ENCODE measurements at regions not wholly inside any gene's neighbourhood (a gene's known extent, or its start where the extent isn't known, plus 50 kb on each side); places are given as distances from the start of the nearest gene placed in this dataset.

DNA sequence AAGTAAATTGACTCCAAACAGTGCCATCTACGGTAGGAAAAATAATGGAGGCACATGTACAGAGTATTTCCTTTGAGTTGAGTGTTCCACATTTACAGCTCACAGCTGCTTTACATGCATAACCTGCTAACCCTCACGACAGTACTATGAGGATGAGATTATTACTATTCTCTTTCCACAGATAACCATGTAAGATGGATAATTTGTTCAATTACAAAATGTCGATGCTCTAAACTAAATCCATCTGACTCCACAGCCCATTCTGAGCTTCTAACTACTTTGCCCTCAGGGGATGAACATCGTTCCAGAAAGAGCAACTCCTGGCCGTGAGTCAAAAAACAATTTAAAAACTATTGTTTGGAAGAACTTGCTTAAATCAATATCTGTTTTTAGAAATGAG lies 330.4 kb upstream of the NWD2 start:
- TF ChIP-seq, protein P1, sequence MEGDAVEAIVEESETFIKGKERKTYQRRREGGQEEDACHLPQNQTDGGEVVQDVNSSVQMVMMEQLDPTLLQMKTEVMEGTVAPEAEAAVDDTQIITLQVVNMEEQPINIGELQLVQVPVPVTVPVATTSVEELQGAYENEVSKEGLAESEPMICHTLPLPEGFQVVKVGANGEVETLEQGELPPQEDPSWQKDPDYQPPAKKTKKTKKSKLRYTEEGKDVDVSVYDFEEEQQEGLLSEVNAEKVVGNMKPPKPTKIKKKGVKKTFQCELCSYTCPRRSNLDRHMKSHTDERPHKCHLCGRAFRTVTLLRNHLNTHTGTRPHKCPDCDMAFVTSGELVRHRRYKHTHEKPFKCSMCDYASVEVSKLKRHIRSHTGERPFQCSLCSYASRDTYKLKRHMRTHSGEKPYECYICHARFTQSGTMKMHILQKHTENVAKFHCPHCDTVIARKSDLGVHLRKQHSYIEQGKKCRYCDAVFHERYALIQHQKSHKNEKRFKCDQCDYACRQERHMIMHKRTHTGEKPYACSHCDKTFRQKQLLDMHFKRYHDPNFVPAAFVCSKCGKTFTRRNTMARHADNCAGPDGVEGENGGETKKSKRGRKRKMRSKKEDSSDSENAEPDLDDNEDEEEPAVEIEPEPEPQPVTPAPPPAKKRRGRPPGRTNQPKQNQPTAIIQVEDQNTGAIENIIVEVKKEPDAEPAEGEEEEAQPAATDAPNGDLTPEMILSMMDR (IDR thresholded peaks at IDR 0.05; ENCODE audit: extremely low read depth, missing control alignments): no peak
- DNase-seq (ENCODE audit: low spot score): no peak

DNA sequence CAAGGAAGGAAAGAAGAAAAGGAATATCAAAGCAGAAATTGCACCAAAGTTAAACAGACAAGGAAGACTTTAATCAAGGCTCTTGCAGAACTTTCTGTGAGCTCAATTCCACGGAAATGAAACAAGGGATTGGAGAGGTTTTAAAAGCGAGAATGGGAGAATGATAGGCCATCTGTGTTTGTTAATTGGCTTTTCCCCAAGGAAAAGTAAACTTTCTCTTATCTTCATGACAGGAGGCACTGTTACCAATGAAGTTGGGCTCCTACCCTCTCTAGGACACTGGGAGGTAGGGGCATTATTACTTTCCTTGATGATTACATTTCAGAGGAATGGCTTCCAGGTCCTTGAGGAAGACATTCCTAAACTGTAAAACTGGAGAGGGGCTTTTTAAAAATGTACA lies 328.8 kb upstream of the NWD2 start:
- TF ChIP-seq, protein P1 (IDR thresholded peaks at IDR 0.05; ENCODE audit: extremely low read depth, missing control alignments): no peak

DNA sequence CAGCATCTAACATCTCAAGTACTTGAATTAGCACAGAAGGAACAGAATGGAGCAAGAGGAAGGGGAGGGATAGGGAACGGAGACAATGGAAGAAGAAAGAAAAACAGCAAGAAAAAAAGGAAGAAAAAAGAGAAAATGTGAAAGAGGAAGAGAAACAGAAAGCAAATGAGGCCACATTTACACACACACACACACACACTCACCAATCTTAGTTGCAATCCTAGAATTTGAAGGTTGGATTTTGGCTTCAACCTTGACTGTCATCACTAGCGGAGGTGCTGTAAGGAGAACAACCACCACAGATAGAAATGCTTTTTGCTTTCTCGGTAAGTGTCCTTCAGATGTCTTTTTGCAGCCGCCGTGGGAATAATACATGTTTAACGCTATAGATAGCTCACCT lies 327.1 kb upstream of the NWD2 start:
- TF ChIP-seq, protein P1 (IDR thresholded peaks at IDR 0.05; ENCODE audit: extremely low read depth, missing control alignments): no peak
- no peak for DNase-seq (ENCODE audit: low spot score)

More for the DNA sequence above, 328.8 kb upstream of the NWD2 start:
- no peak for DNase-seq (ENCODE audit: low spot score)

DNA sequence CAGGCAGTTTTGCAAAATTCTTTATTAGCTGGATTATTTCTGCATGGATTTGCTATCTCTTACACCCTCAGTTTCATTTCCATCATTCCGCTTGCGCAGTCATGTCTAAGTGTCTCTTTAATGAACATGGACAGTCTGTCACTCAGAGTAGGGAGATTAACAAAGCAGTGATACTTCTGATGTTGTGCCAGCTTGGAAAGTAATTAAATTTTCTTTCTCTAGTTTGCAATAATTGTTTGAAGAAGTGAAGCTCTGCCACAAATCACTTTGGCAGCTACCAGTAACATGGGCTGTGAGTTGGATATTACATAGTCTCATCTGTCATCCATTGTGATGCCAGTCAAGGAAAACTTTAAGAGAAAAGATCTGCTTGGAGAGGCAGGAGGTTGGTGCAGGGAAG lies 324.8 kb upstream of the NWD2 start:
- TF ChIP-seq, protein P1 (IDR thresholded peaks at IDR 0.05; ENCODE audit: extremely low read depth, missing control alignments): no peak
- DNase-seq (ENCODE audit: low spot score): no peak

DNA sequence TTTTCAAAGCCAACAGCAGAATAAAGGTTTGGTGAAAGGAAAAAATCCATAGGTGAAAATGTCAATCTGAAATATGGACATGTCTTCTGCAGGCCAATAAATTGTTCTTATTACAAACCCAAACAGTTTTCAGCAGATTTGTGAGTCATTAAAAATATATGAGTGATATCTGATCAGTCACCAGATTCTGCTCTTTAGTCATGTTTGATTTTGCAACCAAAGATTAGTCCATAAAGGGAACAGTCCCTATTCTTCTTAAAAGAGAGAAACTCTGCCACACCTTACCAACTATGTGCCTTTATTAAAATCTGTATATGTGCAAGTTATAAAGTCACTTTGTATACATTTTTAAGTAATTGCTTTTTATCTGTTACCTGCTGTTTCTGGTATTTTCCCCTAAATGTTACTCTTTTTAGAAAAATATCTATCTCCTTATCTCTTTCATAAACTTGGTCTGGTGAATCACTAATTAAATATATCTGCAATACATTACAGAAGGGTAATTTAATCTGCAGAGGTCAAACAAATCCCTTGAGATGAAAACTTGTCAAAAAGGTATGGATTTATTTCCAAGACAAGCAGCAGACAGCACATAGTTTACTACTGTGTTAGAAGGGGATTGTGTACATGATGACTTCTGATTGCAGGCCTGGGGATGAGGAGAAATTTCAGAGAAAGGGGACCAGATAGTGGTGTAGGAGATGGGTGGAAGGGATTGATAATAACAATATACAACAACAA lies 322.9 kb upstream of the NWD2 start:
- TF ChIP-seq, protein P1 (IDR thresholded peaks at IDR 0.05; ENCODE audit: extremely low read depth, missing control alignments): no peak
- no peak for DNase-seq (ENCODE audit: low spot score)

DNA sequence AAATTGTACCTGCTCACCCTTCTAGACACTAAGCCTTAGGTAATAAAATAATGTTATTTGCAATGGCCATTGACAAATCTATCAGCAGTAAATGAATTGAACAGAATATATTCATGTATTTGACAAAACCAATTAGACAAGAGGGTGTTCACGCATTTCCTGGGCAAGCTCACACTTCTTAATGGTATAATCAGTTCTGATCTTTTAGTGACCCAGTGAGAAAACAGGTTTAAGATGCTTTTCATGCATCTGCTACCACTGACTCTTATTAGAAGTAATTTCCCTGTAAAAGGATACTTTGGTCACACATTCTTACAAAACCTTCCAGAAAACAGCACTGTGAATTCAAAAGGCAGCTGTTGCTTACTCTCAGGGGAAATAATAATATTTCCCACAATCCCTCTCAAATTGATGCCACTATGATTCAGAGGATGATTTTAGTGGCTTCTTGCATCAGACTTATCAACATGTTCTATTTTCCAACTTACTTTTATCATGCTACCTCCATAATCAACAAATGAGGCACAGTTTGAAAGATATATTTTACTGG lies 313.9 kb upstream of the NWD2 start:
- DNase-seq (ENCODE audit: low spot score): no peak
- TF ChIP-seq, protein P1 (IDR thresholded peaks at IDR 0.05; ENCODE audit: extremely low read depth, missing control alignments): no peak

DNA sequence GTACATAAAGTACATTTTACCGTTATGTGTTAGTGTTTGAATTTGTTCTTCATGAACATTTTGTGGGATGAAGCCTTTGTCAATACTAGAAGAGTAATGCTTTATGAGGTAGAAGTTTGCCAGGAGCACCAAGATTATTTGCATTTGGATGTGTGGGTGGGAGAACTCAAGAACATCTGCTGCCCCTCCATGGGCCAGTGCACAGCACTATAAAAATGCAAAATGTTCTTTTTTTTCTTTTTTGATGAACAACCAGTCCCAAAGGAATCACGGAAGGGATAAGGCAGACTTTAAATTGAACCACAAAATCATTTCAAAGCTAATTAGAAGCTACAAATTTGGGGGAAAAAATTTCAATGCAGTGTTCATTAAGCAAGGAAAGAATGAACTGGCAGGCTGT lies 300.3 kb upstream of the NWD2 start:
- no peak for DNase-seq (ENCODE audit: low spot score)
- TF ChIP-seq, protein P1 (IDR thresholded peaks at IDR 0.05; ENCODE audit: extremely low read depth, missing control alignments): no peak
